HEK293 (cell line): ENCODE measurements at regions not wholly inside any gene's neighbourhood (a gene's known extent, or its start where the extent isn't known, plus 50 kb on each side); places are given as distances from the start of the nearest gene placed in this dataset.

Experiments used
- CTCF ChIA-PET: fragments of 350-600 bp; formaldehyde crosslinking; extraction: SDS; loops from one replicate; lab custom pipeline; 2021; ENCODE audit warnings: antibody characterized with exemption; lab: Yijun Ruan, JAX
- POLR2A ChIA-PET: fragments of 300-600 bp; formaldehyde crosslinking; extraction: SDS; loops from one replicate; lab custom pipeline; 2020; ENCODE audit warnings: antibody characterized with exemption, inconsistent platforms; lab: Yijun Ruan, JAX
- H3K27ac ChIP-seq: fragments of 200-500 bp; sonication (Bioruptor generic); 2 replicates; pipeline ENCODE4 v1.5.1; 2014; ENCODE audit warnings: low read depth, low read length, control low read depth, inconsistent platforms; ENCODE audit errors: extremely low read depth
- H3K36me3 ChIP-seq, 2 experiments: fragments of 200-500 bp in 1 of 2; sonication (Bioruptor generic) in 1 of 2; 1 replicate in 1 of 2; 2 replicates in 1 of 2; pipeline ENCODE4 v1.5.1; 2014 to 2017; ENCODE audit warnings: inconsistent platforms in 2 of 2, low read length in 2 of 2; ENCODE audit not compliant: control insufficient read depth in 2 of 2, insufficient read depth in 1 of 2
- H3K4me1 ChIP-seq: fragments of 200-500 bp; sonication (Bioruptor generic); 2 replicates; pipeline ENCODE4 v1.5.1; 2014; ENCODE audit warnings: mild to moderate bottlenecking, low read length, inconsistent platforms; ENCODE audit not compliant: control insufficient read depth, insufficient read depth
- H3K4me3 ChIP-seq: 2 replicates; pipeline ENCODE4 v1.5.1; 2011; ENCODE audit warnings: low read depth, mild to moderate bottlenecking, control low read depth, low read length, moderate library complexity
- H3K9me3 ChIP-seq: fragments of 200-500 bp; sonication (Bioruptor generic); 2 replicates; pipeline ENCODE4 v1.5.1; 2014; ENCODE audit warnings: low read depth, low read length, inconsistent platforms; ENCODE audit not compliant: control insufficient read depth, insufficient read depth
- ATF2 ChIP-seq: fragments of 450-650 bp; formaldehyde crosslinking; IDR thresholded peaks from 2 replicates; pipeline ENCODE4 v1.5.1; 2016; ENCODE audit warnings: missing biosample characterization, missing genetic modification characterization, low read depth
- GLIS1 ChIP-seq: fragments of 450-650 bp; formaldehyde crosslinking; IDR thresholded peaks from 2 replicates; pipeline ENCODE4 v1.5.1; 2016; ENCODE audit warnings: missing biosample characterization, missing genetic modification characterization
- KLF9 ChIP-seq: fragments of 450-650 bp; formaldehyde crosslinking; IDR thresholded peaks from 2 replicates; pipeline ENCODE4 v1.5.1; 2016; ENCODE audit warnings: missing biosample characterization, missing genetic modification characterization, low read depth
- MYNN ChIP-seq: fragments of 450-650 bp; formaldehyde crosslinking; IDR thresholded peaks from 2 replicates; pipeline ENCODE4 v1.5.1; 2016; ENCODE audit warnings: missing biosample characterization, missing genetic modification characterization, borderline replicate concordance
- MZF1 ChIP-seq: fragments of 450-650 bp; formaldehyde crosslinking; IDR thresholded peaks from 2 replicates; pipeline ENCODE4 v1.5.1; 2017; ENCODE audit warnings: missing biosample characterization, missing genetic modification characterization, borderline replicate concordance
- SP7 ChIP-seq: fragments of 450-650 bp; formaldehyde crosslinking; IDR thresholded peaks from 2 replicates; pipeline ENCODE4 v1.5.1; 2016; ENCODE audit warnings: missing biosample characterization, missing genetic modification characterization
- WT1 ChIP-seq: fragments of 450-650 bp; formaldehyde crosslinking; IDR thresholded peaks from 2 replicates; pipeline ENCODE4 v1.5.1; 2016; ENCODE audit warnings: missing biosample characterization, missing genetic modification characterization
- ZBTB20 ChIP-seq: fragments of 450-650 bp; formaldehyde crosslinking; IDR thresholded peaks from 2 replicates; pipeline ENCODE4 v1.5.1; 2016; ENCODE audit warnings: missing biosample characterization, missing genetic modification characterization
- ZBTB21 ChIP-seq: fragments of 450-650 bp; formaldehyde crosslinking; IDR thresholded peaks from 2 replicates; pipeline ENCODE4 v1.5.1; 2017; ENCODE audit warnings: missing biosample characterization, missing genetic modification characterization
- ZBTB6 ChIP-seq: fragments of 450-650 bp; formaldehyde crosslinking; IDR thresholded peaks from 2 replicates; pipeline ENCODE4 v1.5.1; 2017; ENCODE audit warnings: missing biosample characterization, missing genetic modification characterization
- ZIC2 ChIP-seq: fragments of 450-650 bp; formaldehyde crosslinking; IDR thresholded peaks from 2 replicates; pipeline ENCODE4 v1.5.1; 2016; ENCODE audit warnings: missing biosample characterization, missing genetic modification characterization
- ZNF292 ChIP-seq: fragments of 450-650 bp; formaldehyde crosslinking; IDR thresholded peaks from 2 replicates; pipeline ENCODE4 v1.5.1; 2016; ENCODE audit warnings: low read depth, missing biosample characterization, missing genetic modification characterization, borderline replicate concordance
- ZNF324 ChIP-seq: fragments of 450-650 bp; formaldehyde crosslinking; IDR thresholded peaks from 2 replicates; pipeline ENCODE4 v1.5.1; 2016; ENCODE audit warnings: missing biosample characterization, missing genetic modification characterization
- ZNF561 ChIP-seq: fragments of 450-650 bp; IDR thresholded peaks from 2 replicates; pipeline ENCODE4 v1.5.1; 2018; ENCODE audit warnings: missing biosample characterization, missing genetic modification characterization, borderline replicate concordance
- ZNF600 ChIP-seq: fragments of 450-650 bp; formaldehyde crosslinking; IDR thresholded peaks from 2 replicates; pipeline ENCODE4 v1.5.1; 2016; ENCODE audit warnings: missing biosample characterization, missing genetic modification characterization
- ZSCAN30 ChIP-seq: fragments of 450-650 bp; IDR thresholded peaks from 2 replicates; pipeline ENCODE4 v1.5.1; 2018; ENCODE audit warnings: missing biosample characterization, mild to moderate bottlenecking, missing genetic modification characterization, moderate library complexity
- TF ChIP-seq, protein P1 (sequence below): fragments of 450-650 bp; formaldehyde crosslinking; IDR thresholded peaks from 2 replicates; pipeline ENCODE4 v1.5.1; 2016; ENCODE audit warnings: missing biosample characterization, missing genetic modification characterization
- TF ChIP-seq, protein P2 (sequence below): fragments of 450-650 bp; formaldehyde crosslinking; optimal IDR thresholded peaks from 2 replicates; pipeline ENCODE3; 2016; ENCODE audit warnings: missing biosample characterization, mild to moderate bottlenecking, missing genetic modification characterization

DNA sequence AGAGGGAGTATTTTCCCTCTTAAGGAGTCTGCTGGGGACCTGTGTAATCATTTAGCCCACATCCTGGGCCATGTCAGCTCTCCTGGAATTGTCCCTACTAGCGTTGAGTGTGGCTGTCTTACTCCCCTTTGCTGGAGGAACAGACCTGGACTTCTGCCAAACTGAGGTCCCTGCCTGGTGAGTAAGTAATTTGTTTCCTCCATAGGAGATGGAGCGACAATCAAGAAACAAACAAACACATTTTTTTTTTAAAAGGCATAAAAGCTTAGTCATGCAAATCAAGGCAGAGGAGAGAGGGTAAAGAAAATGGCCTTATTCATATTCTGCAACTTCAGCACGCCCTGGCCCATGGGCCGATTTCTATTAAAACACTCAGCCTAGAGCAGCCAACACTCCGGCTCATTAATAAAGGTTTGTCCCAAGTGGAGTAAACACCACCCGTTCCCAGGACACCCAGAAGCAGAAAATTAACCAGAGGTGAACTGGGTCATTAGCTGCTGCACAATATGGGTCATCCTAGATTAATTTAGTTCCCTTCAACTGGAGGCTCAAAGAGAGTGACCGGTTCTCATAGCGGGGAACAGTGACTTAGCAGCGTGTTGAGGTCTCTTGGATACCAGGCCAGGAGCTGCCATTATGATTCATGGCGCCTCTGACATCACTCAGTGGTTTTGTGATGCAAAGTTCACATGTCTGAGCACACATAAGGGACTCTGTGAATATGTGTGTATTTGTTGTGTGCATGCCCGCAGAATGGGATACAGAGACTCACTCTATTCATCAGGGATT lies 165.0 kb upstream of the SULF2 start:
- POLR2A ChIA-PET = no interaction called here
- Histone ChIP-seq H3K36me3 (no peaks in the 10 kb centered on the region), H3K9me3 (no peaks in the 10 kb centered on the region), H3K27ac (no peak overlapping the region), H3K4me1 (no peaks in the 10 kb centered on the region)
- TF ChIP-seq MZF1 (tag by site-specific recombination) = peak; percentile 93; the same call in 1 of the 2 replicates
- TF ChIP-seq KLF9 = no peak
- no peak for TF ChIP-seq ZNF292
- peak; percentile 29; the same call in 1 of the 2 replicates for TF ChIP-seq ZBTB20 (tag by site-specific recombination)
- TF ChIP-seq SP7 (tag by site-specific recombination) = peak; percentile 43; the same call in 1 of the 2 replicates
- TF ChIP-seq ZBTB6 (tag by site-specific recombination) = peak; percentile 59; the same call in 1 of the 2 replicates
- peak; percentile 75 for TF ChIP-seq WT1 (tag by site-specific recombination)
- no peak for TF ChIP-seq ZSCAN30
- peak; percentile 48; the same call in 1 of the 2 replicates for TF ChIP-seq ZNF561 (tag by site-specific recombination)
- no peak for TF ChIP-seq ZNF324 (tag by site-specific recombination)
- TF ChIP-seq GLIS1 = peak; percentile 74
- peak; percentile 92 for TF ChIP-seq ZIC2 (tag by site-specific recombination)
- TF ChIP-seq ZNF600 (tag by site-specific recombination) = no peak
- 0 out of 2 replicates have a peak, but pooled peaks have one; percentile 22 for TF ChIP-seq ZBTB21
- TF ChIP-seq, protein P1, sequence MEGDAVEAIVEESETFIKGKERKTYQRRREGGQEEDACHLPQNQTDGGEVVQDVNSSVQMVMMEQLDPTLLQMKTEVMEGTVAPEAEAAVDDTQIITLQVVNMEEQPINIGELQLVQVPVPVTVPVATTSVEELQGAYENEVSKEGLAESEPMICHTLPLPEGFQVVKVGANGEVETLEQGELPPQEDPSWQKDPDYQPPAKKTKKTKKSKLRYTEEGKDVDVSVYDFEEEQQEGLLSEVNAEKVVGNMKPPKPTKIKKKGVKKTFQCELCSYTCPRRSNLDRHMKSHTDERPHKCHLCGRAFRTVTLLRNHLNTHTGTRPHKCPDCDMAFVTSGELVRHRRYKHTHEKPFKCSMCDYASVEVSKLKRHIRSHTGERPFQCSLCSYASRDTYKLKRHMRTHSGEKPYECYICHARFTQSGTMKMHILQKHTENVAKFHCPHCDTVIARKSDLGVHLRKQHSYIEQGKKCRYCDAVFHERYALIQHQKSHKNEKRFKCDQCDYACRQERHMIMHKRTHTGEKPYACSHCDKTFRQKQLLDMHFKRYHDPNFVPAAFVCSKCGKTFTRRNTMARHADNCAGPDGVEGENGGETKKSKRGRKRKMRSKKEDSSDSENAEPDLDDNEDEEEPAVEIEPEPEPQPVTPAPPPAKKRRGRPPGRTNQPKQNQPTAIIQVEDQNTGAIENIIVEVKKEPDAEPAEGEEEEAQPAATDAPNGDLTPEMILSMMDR (tag by site-specific recombination) = no peak
- no peak for TF ChIP-seq MYNN (tag by site-specific recombination)
- TF ChIP-seq, all 188 proteins: peak for 9
- no peak overlapping the region for H3K4me3 ChIP-seq
- CTCF ChIA-PET = interaction anchor here (0.6 to 1.2 kb wide), 4 partner anchors 9 to 670 kb away, joined by 3 to 6 read pairs (median 4); no protein-coding TSS in a partner anchor

- Histone ChIP-seq H3K27ac (no peak overlapping the region), H3K4me1 (no peaks in the 10 kb centered on the region), H3K4me3 (no peak overlapping the region), H3K9me3 (no peaks in the 10 kb centered on the region), H3K36me3 (no peaks in the 10 kb centered on the region)
- ChIA-PET POLR2A (no interaction called here), CTCF (interaction anchor here (0.6 to 1.2 kb wide), 6 partner anchors 8 to 1799 kb away, joined by 3 to 6 read pairs (median 4); no protein-coding TSS in a partner anchor)
- TF ChIP-seq ATF2 (tag by site-specific recombination) = 0 out of 2 replicates have a peak, but pooled peaks have one; percentile 11
- TF ChIP-seq SP7 (tag by site-specific recombination) = peak; percentile 84
- TF ChIP-seq, protein P2, sequence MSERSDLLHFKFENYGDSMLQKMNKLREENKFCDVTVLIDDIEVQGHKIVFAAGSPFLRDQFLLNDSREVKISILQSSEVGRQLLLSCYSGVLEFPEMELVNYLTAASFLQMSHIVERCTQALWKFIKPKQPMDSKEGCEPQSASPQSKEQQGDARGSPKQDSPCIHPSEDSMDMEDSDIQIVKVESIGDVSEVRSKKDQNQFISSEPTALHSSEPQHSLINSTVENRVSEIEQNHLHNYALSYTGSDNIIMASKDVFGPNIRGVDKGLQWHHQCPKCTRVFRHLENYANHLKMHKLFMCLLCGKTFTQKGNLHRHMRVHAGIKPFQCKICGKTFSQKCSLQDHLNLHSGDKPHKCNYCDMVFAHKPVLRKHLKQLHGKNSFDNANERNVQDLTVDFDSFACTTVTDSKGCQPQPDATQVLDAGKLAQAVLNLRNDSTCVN (tag by site-specific recombination) = no peak
Observed at GRCh38 chr20:47949230-47949629, 163.9 kb upstream of the SULF2 start.
